ENCODE measurements at regions not wholly inside any gene's neighbourhood (a gene's known extent, or its start where the extent isn't known, plus 50 kb on each side); places are given as distances from the start of the nearest gene placed in this dataset.

- TF ChIP-seq NR2C2 (CRISPR knock-in tag; IDR thresholded peaks at IDR 0.05), result no peak
- TF ChIP-seq NR2C2 (tag; IDR thresholded peaks at IDR 0.05), result no peak
- TF ChIP-seq PHF20 (IDR thresholded peaks at IDR 0.05; ENCODE audit: partially characterized antibody), result no peak
- no peak for TF ChIP-seq HBP1 (CRISPR knock-in tag; IDR thresholded peaks at IDR 0.05)
- TF ChIP-seq NELFE (IDR thresholded peaks at IDR 0.05; ENCODE audit: insufficient read depth, insufficient read length), result no peak
- TF ChIP-seq CBX3 (IDR thresholded peaks at IDR 0.05; ENCODE audit: borderline replicate concordance in 1 of 2, low read length in 2 of 2), result no peak
- no peak for TF ChIP-seq RNF2 (IDR thresholded peaks at IDR 0.05)
- no TSS peak for BruUV-seq (replicated peaks)
- Histone ChIP-seq H3K4me2 (ENCODE audit: insufficient read depth, low read length) (no peak overlapping the region), H2AFZ (ENCODE audit: low read depth, low read length) (no peak overlapping the region), H3K27ac (ENCODE audit: extremely low read depth, low read depth, low read length) (no peak overlapping the region), H3K27me3 (ENCODE audit: control insufficient read depth in 2 of 2, insufficient read depth in 2 of 2, low read length in 2 of 2) (no peaks in the 10 kb centered on the region), H3K79me2 (ENCODE audit: control insufficient read depth, insufficient read depth, low read length) (no peaks in the 10 kb centered on the region), H4K20me1 (replicated peaks; ENCODE audit: control insufficient read depth, insufficient read depth, low read length) (no peaks in the 10 kb centered on the region), H3K36me3 (ENCODE audit: control insufficient read depth, insufficient read depth, low read length) (no peaks in the 10 kb centered on the region), H3K9me3 (replicated peaks; ENCODE audit: control insufficient read depth, insufficient read depth, low read depth, low read length) (no peaks in the 10 kb centered on the region; the same call in 1 of the 2 replicates), H3K9me1 (ENCODE audit: control insufficient read depth, insufficient read depth, low read length) (no peaks in the 10 kb centered on the region), H3K9ac (ENCODE audit: insufficient read depth in 1 of 2, low read depth in 2 of 2, low read length in 2 of 2) (no peak overlapping the region), H3K4me3 (no peak overlapping the region), H3K4me1 (replicated peaks in 1 of 2; ENCODE audit: control insufficient read depth in 2 of 2, insufficient read depth in 2 of 2, low read length in 2 of 2) (no peaks in the 10 kb centered on the region)
- no peak for FAIRE-seq
- POLR2A ChIA-PET, result no interaction called here
- no peak for ATAC-seq
- WGBS (ENCODE audit: insufficient coverage, low coverage, missing lambda C conversion rate), result 0% methylated on average over 3 of the region's 3 CpGs
- DNase-seq (ENCODE audit: extremely low read depth in 1 of 4, low spot score in 3 of 4), result no peak
- in situ Hi-C loops (cut with MboI) (no loop called here), intact Hi-C loops (cut with micrococcal nuclease) (no loop called here)
- CTCF ChIA-PET (ENCODE audit: low intra/inter-chr PET ratio), result no interaction called here
These were observed 50.3 kb upstream of the PTPRK start for GRCh38 chr6:128570680-128571063.
